Limb (tissue), 2 donors: ENCODE measurements at regions not wholly inside any gene's neighbourhood (a gene's known extent, or its start where the extent isn't known, plus 50 kb on each side); places are given as distances from the start of the nearest gene placed in this dataset.
"Not testable (repeated sequence)": the region's sequence is repeated elsewhere in the genome, so short reads cannot be mapped to it uniquely, and the experiment has no call there.

Experiments used
- DNase-seq, 2 donors: peaks; one replicate each; pipeline ENCODE4 v3.0.0-alpha.2; 2016; ENCODE audit errors: extremely low spot score in 2 of 2

GRCh38 chr7:115561335-115562110 is 469.0 kb downstream of the TFEC start:
- no peak for DNase-seq

GRCh38 chr7:115559877-115560276 is 470.7 kb downstream of the TFEC start:
- no peak for DNase-seq

GRCh38 chr7:115558161-115558560 is 472.4 kb downstream of the TFEC start:
- no peak for DNase-seq

DNA sequence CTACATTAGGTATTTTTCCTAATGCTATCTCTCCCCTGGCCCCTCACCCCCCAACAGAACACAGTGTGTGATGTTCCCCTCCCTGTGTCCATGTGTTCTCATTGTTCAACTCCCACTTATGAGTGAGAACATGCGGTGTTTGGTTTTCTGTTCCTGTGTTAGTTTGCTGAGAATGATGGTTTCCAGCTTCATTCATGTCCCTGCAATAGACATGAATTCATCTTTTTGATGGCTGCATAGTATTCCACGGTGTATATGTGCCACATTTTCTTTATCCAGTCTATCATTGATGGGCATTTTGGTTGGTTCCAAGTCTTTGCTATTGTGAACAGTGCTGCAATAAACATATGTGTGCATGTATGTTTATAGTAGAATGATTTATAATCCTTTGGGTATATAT is 473.3 kb downstream of the TFEC start:
- not testable (repeated sequence) for DNase-seq

DNA sequence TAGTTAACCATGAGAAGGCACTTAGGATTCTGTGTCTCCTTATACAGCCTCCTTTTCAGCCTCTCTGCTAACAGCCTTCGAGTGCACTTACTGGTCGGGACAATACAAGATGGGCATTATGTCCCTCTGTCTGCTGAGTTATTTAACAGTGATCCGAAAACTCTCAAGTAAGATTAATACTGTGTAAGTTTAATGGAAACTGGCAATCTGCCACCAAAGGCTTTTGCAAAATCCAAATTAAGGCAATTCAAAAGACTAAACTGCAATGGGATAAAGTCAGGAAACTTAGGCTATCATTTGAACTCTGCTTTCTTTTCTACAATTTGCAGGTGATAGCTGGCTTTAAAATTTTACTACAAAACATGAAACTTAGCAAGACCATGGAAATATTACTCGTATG is 477.8 kb downstream of the TFEC start:
- DNase-seq, result no peak

- DNase-seq, result no peak
These were observed 480.7 kb downstream of the TFEC start for GRCh38 chr7:115549910-115550309.

DNA sequence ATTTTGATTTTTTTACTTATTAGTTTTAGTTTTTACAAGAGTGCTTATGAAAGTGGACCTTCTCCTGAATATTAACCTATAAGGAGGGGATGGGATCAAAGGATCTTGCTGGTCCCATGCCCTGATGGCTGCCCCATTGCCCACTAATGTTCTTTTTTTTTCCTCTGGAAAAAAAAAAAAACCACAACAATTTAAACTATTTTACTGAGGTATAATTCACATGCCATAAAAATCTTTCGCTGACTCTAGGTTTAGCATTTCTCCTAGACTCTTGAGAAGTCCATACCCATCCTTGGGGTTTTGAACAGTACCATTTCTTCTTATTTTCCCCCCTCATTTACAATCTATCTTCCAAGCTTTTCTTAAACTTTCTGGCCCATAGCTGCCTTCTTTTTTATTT is 481.8 kb downstream of the TFEC start:
- no peak for DNase-seq

DNA sequence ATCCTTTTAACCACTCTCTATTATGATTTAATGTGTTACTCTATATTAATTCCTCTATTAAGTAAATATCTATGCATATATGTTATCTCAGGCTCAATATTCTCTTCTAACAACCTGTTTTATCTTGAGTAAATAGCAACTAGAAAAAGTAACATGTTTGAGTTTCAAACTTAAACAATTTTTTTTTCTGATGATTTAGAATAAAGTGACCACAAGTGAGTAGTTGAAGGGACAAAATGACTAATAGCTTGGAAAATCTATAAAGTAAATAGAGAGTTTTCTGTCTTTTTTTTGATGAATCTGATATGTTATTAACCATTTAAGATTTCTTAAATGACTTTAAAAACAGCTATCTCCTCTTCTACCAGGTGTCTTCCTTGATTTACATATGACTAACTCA is 483.8 kb downstream of the TFEC start:
- no peak for DNase-seq

- DNase-seq, result no peak
These were observed 496.8 kb downstream of the TFEC start for GRCh38 chr7:115533785-115534184.

DNA sequence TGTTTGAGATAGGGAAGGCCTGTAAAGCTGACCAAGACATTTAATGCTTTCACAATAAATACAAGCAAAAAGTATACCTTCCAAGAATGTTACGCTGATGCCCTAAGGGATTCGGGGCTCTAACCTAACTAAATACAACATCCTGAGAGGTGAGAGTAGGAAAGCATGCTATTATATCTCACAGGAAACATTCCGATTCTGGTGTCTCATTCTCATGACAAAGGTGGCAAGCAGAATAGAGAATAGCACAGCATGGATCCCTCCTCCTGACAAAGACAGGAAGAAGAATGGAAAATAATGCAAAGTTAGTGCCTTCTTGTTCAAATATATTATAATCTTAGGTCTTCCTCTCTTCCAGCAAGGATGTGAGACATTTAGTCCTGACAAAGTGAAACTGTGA is 504.3 kb downstream of the TFEC start:
- DNase-seq, result no peak

GRCh38 chr7:115522174-115522573 is 508.4 kb downstream of the TFEC start:
- no peak for DNase-seq

GRCh38 chr7:115516341-115516740 is 514.2 kb downstream of the TFEC start:
- DNase-seq, result no peak

DNA sequence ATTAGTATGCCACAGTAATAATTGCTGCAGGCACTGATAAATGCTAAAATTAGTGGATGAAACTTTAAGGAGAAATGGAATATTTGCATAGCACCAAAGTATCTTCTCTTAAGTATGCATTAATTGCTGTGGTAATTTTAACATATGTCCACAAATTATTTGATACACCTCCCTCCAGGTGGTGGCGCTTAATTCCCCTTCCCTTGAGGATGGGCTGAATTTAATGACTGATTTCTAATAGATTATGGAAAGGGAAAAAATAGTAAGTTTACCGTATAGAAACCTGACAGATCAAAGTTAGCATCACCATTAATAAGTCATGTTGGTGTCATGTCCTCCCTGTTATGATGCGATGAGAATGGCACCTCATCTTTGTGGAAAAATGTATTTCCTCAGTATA is 519.2 kb downstream of the TFEC start:
- DNase-seq, result no peak

DNA sequence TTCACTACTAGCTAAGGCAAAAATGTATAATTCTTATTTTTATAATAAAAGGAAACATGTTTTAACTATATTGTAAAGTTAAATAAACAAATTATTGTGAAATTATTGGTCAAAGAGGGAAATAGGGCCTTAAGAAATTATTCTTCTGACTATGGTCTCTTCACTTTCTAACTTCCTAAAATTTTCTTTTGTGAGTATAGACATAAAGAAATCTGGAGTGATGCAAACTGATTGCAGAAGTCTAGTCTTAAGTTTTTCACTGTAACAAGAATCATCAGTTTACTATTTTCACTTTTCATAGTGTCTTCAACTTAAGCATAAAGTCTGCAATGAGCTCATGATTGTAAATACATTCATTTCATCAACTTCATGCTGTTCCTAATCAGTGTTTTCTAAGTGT is 525.4 kb downstream of the TFEC start:
- DNase-seq, result no peak

GRCh38 chr7:115499956-115500355 is 530.6 kb downstream of the TFEC start:
- DNase-seq, result peak in 1 of 2 donors; percentile 18

DNA sequence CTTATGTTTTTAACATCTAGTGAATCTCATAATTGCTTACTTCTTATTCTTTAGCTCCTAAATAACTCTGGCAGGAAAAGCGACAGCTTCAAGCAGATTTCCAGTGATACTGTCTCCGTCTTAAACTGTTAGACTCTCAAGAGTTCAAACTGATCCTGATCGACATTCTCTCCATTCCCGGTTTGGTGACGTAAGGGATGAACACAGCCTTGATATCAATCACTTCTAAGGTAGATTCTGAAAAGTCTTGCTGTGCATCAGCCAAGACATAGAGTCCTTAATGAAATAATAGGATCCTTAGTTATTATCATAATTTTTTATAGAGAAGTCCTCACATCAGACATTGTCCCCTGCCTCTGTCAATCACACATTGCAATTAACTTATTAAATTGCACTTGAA is 534.6 kb downstream of the TFEC start:
- DNase-seq, result no peak

DNA sequence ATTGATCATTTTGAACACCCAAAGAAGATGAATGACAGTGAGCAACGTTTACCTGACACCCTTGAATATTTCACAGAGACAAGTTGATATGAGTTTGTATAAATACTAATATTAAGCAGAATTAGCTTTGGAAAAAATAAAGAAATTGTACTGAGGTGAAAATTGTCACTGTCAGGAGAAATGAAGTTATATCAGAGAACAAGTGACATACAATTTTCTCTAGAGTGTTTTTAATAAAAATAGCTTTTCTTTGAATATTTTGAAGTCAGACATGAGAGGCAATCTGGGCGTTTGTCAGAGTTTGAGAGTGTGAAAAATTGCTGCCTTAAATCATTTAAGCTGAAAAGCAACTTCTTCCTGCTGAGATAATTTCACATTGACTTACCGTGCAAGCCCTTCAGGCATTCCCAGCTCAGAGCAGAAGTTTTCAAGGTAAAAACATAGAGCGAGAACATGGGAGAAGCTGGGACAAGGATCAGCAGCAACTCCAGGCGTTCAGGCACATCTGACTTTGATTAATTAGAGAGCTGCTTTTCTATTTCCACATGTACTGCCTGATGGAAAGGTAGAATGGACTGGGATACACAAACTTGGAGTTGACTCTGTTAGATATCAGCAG is 535.9 kb downstream of the TFEC start:
- DNase-seq, result no peak

- no peak for DNase-seq
These were observed 537.2 kb downstream of the TFEC start for GRCh38 chr7:115493381-115493780.

DNA sequence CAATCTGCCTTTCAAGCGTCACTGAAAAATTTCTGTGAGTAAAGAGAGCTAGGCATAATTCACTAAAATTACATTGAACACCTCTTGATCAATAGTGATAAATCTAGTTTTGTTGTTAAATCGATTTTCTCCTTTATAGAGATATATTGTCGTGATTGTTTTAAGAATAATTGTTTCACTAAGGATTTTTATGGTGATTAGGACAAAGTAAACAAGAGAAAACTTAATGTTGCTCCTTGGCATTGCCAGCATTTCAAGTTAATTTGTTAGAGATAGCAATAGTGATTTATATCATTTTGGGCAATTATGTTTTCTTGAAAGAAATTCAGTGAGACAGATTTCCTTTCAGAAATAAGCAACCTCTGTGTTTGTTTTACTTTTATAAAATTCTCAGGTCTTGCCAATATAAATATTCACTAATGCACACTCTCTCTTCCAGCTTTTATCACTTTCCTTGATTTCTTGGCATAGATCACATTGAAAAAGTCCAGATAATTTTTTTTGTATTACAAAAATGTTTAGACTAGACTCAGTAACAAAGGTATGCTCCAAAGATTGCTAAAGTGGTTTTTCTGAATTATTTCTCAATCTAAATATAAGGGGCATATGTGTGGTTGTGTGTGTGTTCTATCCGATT is 538.7 kb downstream of the TFEC start:
- DNase-seq, result no peak

DNA sequence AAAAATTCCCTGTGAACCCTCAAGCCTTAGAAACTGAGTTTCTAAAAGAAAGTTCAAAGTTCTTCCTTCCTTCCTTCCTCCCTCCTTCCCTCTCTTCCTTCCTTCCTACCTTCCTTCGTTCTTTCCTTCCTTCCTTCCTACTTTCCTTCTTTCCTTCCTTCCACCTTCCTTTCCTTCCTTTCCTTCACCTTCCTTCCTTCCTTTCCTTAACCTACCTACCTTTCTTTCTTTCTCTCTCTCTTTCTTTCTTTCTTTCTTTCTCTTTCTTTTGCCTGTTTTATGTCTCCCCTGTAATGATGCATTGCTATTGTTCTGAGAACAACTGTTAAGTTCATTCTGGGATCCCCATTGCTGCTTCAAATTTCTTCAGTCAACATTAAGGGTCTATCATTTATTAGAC is 551.1 kb downstream of the TFEC start:
- no peak for DNase-seq

DNA sequence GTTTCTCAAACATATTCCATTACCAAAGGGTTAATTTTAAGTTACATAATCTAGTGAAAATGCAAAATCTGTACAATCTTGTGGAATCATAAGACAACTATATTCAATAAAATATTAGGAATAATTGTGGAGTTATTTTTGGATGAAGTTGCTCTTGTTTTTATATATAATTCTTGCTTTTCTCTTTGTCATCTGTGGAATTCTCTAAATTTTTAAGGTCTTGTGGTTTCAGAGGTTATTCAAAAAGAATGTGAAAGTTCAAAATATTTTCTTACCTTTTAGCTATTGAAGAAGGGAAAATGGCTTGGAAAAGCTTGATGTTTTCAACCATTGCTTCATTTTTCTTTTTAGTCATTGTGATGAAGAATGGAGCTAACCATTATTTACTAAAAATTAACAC is 552.1 kb downstream of the TFEC start:
- DNase-seq, result no peak

GRCh38 chr7:115477193-115477651 is 553.3 kb downstream of the TFEC start:
- peak; percentile 27 to 67 for DNase-seq
